Fibroblast of peridontal ligament (primary cell): ENCODE measurements at regions not wholly inside any gene's neighbourhood (a gene's known extent, or its start where the extent isn't known, plus 50 kb on each side); places are given as distances from the start of the nearest gene placed in this dataset.

ENCODE experiments used
- DNase-seq: peaks from one replicate; pipeline ENCODE4 v3.0.0-alpha.2; 2010; ENCODE audit errors: extremely low read depth

- no peak for DNase-seq
Measured at GRCh38 chr4:23401572-23401971, 488.3 kb downstream of the PPARGC1A start.

GRCh38 chr4:23392860-23393458 lies 496.9 kb downstream of the PPARGC1A start:
- no peak for DNase-seq

GRCh38 chr4:23390246-23390645 lies 499.6 kb downstream of the PPARGC1A start:
- DNase-seq = no peak

- DNase-seq = no peak
Measured at GRCh38 chr4:23388699-23389395, 501.0 kb downstream of the PPARGC1A start.

GRCh38 chr4:23388255-23388654 lies 501.6 kb downstream of the PPARGC1A start:
- no peak for DNase-seq

DNA sequence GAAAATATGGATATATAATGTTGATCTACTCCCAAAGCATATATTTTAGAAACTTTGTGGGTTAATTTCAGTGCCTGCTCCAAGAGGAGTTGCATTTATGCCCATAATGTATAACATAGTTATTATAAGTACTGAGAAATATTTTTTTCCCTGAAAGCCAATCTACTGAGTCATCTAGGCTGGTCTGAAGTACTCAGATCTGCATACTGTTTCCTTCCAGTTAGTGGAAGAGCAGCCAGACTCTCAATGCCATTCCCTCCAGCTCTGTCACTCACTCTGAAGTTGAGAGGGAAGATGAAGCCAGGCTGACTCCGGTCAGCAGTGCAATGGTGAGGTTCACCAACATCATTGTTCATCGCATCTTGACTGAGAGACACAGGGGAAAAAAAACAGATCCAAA lies 505.1 kb downstream of the PPARGC1A start:
- no peak for DNase-seq

DNA sequence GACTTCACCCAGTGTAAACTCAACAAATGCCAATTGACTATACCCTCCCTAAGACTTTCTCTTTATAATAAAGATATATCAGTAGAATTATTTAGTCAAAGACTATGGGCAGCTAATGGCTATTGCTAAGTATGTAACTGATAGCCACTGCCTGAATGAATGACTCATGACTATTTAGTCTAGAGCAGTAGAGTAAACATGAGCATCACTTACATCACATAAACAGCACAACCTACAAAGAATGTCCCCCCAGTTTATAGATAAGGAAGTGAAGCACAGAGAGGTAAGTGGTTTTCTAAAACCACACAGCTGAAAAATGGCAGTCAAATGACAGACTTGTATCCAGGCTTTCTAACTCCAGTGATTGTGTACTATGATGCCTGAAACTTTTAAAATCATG lies 507.0 kb downstream of the PPARGC1A start:
- no peak for DNase-seq

GRCh38 chr4:23374259-23374658 lies 515.6 kb downstream of the PPARGC1A start:
- DNase-seq = no peak

- no peak for DNase-seq
Measured at GRCh38 chr4:23373261-23373660, 516.6 kb downstream of the PPARGC1A start.

DNA sequence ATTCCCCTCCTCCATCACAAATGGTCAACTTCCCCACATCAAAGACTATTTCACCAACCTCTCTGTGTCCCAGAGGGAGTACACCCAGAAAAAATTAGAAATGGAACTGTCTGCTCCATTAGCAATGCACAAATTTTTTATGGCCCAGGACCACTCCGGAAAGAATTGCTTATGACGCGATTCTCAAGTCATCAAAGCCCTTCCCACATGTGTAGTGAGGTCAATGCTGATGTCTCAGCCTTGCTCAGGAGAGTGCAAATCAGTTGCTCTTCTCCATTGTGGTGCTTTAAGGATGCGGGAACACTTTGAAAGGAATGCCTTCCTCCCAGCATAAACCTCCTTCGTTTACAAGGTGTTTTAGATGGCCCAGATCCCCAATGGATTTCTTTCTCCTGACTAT lies 518.3 kb downstream of the PPARGC1A start:
- DNase-seq = no peak

DNA sequence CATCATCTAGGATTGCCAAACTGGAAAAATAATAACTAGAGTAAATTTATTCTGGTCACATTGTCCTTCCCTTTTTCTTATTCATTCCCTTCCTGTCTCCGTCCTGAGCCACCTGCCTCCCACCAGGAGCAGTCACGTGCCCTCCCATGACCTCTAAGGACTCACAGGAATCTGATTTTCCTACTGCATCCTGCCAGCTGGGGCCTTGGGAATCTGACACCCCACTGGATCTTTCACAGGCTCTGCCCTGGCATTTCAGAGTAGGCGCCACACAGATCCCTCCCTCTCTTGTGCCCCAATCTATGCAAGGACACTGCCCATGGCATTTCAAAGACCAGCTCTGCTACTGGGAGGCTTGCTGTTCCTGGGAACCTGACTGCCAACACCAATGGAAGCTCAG lies 520.5 kb downstream of the PPARGC1A start:
- no peak for DNase-seq

- no peak for DNase-seq
Measured at GRCh38 chr4:23368081-23368697, 521.7 kb downstream of the PPARGC1A start.

GRCh38 chr4:23366557-23366906 lies 523.3 kb downstream of the PPARGC1A start:
- no peak for DNase-seq

DNA sequence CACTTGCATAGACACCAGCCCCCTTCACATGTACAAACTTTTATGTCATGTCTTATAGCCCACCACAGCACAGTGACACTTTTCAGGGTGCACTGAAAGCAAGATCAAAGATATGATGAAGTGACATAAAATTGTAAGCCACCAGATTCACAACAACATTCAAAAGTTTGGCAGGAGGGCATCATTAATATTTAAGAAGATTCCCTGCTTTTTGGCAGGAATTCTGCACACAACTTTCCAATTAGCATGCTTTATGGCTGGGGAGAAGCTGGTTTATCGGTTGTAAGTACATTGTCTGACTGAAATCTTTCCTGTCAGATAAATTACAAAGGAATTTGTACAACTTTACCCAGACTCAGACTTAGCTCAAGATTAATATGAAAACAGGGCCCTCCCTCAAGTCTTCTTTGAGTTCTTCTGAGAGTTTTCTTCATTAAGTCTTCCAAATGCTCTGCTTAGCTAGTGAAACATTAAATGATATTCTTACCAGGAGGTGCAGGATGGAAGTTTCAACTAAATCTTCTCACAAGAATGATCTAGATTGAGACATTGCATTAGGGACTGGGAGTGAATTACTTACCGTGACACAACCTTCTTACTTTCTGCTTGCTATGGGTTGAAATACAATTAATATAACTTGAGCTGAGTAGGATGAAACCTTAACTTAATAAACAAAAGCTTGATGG lies 523.8 kb downstream of the PPARGC1A start:
- no peak for DNase-seq

- no peak for DNase-seq
Measured at GRCh38 chr4:23365086-23365485, 524.8 kb downstream of the PPARGC1A start.

DNA sequence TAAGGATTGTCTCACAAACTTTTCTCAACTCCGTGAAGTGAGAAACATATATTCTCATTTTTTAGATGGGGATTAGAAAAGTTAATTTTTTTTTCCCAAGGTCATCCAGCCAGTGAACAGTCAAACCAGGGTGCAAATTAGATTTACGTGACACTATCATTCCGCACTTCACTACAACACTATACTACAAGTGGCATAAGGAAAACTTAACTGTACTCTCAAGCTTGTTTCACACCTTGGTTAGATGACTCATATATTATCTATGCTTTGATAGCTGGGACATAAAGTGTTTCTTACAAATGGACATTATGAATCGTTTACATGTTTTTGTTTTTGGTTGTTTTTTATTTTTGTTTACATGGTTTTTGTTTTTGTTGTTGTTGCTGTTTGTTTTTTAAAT lies 525.7 kb downstream of the PPARGC1A start:
- DNase-seq = no peak

- DNase-seq = no peak
Measured at GRCh38 chr4:23361453-23361852, 528.4 kb downstream of the PPARGC1A start.

DNA sequence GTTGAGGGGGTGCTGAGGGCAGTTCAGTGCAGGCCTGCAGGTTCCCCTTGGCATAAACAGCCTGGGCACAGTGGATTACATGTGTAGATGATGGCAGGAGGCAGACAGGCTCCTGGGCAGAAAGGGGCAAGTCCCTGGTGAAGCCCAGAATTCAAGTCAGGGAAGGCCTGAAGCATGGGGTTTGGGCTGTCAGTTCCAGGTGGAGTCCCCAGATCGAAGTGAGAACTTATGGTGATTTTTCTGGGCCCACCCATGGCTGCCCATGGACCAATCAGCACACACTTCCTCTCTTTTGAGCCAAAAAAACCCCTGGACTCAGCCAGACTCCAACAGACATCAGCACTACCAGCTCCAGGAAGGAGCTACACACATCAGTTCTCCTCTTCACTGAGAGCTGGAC lies 529.1 kb downstream of the PPARGC1A start:
- no peak for DNase-seq

DNA sequence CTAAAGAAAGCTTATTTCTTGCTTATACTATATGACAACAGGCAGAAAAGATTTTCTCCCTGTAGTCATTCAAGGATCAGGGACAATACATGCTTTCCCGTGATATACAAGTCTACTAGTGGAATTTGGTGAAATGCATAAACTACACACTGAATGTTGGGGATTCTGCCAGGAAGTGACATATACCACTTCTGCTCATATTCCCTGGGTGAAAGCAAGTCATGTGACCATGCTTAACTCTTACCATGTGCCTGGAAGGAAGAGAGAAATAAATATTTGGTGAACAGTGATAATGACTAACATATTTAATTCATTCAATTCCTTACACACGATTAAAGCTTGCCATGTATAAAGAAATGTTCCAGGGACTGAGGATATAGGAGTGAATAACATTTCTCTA lies 534.6 kb downstream of the PPARGC1A start:
- no peak for DNase-seq

DNA sequence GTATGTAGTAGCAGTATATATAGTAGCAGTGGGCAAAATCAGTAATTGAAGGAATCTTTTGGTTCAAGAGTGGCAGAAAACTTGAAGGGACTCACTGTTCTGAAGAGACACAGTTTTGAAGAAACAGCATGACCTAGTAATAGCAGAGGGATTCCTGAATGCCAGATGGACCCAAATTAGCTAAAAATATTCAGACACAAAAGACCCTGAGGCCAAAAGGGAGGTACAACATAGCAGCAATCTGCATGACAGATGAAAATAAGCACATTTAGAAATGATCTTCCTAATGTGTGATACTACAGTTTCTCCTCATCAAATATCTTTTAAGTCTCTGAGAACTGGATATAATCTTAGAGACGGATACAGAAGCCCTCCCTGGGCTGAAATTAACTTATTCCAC lies 536.6 kb downstream of the PPARGC1A start:
- DNase-seq = no peak

DNA sequence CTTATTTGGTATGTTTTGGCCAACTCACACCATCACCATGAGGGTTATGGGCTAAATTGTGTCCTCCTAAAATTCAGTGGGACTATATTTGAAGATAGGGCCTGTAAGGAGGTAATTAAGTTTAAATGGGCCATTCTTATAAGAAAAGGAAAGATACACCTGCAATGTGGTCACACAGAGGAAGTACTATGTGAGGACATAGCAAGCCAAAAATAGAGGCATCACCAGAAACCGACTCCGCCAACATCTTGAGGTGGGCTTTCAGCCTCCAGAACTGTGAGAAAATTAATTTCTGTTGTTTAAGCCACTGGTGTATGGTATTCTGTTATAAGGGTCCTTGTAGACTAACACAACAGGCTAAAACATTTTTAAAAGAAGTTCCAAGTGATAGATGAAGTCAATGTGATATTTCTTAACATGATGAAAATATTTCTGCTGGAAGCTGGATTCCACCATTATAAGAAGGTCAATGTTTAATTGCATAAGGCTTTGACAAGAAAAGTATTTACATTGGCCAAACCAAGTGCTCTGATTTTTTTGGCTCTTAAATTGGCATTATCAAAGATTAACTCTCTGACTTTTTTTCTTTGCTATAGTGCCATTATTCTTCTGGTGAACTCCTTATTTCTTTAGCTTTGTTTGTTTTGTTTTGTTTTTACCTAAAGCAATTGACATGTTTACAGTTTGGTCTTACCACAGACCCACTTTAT lies 540.9 kb downstream of the PPARGC1A start:
- no peak for DNase-seq

DNA sequence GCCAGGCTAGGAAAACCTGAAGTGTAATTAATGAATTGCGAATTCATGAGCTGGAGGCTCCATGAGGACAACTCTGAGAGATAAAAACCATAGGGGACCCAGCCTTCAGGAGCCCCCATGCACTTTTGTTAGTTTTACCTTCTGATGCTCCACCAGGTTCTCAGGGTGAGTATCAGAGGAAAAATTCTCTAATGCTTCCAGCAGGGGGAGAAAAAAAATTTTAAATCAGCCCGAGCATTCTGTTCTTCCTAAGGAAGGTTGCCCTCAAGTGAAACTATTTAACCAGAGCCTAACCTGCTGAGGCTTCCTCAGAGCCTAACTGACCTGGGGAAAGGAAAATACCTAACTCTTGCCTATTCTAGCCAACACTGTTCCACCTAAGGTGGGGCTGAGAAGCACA lies 552.6 kb downstream of the PPARGC1A start:
- no peak for DNase-seq
